Sigmoid colon (tissue), 6 donors: ENCODE measurements at regions not wholly inside any gene's neighbourhood (a gene's known extent, or its start where the extent isn't known, plus 50 kb on each side); places are given as distances from the start of the nearest gene placed in this dataset.

Experiments used
- DNase-seq: peaks from one replicate; pipeline ENCODE4 v3.0.0-alpha.2; 2019
- H3K27ac ChIP-seq, 4 donors: fragments of 200-600 bp; sonication (generic); one replicate each; pipeline ENCODE4 v1.5.1; 2016 to 2019; ENCODE audit warnings: mild to moderate bottlenecking in 1 of 4
- H3K27me3 ChIP-seq, 3 donors: fragments of 200-600 bp; sonication (generic); one replicate each; pipeline ENCODE4 v1.5.1; 2019; ENCODE audit warnings: mild to moderate bottlenecking in 1 of 3
- H3K36me3 ChIP-seq, 4 donors: fragments of 200-600 bp; sonication (generic); one replicate each; pipeline ENCODE4 v1.5.1; 2016 to 2019
- H3K4me1 ChIP-seq, 4 donors: fragments of 200-600 bp; sonication (generic); one replicate each; pipeline ENCODE4 v1.5.1; 2017 to 2019
- H3K4me3 ChIP-seq, 4 donors: fragments of 200-600 bp; sonication (generic); one replicate each; pipeline ENCODE4 v1.5.1; 2017 to 2019; ENCODE audit warnings: mild to moderate bottlenecking in 2 of 4, moderate library complexity in 1 of 4
- H3K9me3 ChIP-seq, 4 donors: fragments of 200-600 bp in 3 of 4; sonication (generic) in 3 of 4; one replicate each; pipeline versions ENCODE4 v1.5.1 to v1.6.1; 2013 to 2019
- CTCF ChIP-seq, 4 experiments: fragments of 450-650 bp in 3 of 4; fragments of 200-600 bp in 1 of 4; IDR thresholded peaks; one replicate each; pipeline ENCODE4 v1.5.1; 2016 to 2019; ENCODE audit warnings: antibody characterized with exemption in 4 of 4, mild to moderate bottlenecking in 3 of 4, moderate library complexity in 2 of 4
- EP300 ChIP-seq, 4 donors: sonication (generic); formaldehyde crosslinking; IDR thresholded peaks; one replicate each; pipeline ENCODE4 v1.6.1; 2017; ENCODE audit warnings: antibody characterized with exemption in 4 of 4
- POLR2A ChIP-seq, 2 donors: fragments of 450-650 bp; IDR thresholded peaks; one replicate each; pipeline ENCODE4 v1.6.1; 2016; ENCODE audit warnings: antibody characterized with exemption in 2 of 2, mild to moderate bottlenecking in 2 of 2, moderate library complexity in 2 of 2
- POLR2AphosphoS5 ChIP-seq, 4 donors: sonication (generic); formaldehyde crosslinking; IDR thresholded peaks; one replicate each; pipeline ENCODE4 v1.6.1; 2017; ENCODE audit warnings: antibody characterized with exemption in 4 of 4
- WGBS, 2 donors: extraction: QIAGEN DNeasy Blood & Tissue Kit; methylation state at CpG; one replicate each; pipeline ENCODE4 v1.1.7; 2013; 5-methylcytosine and 5-hydroxymethylcytosine counted together
- intact Hi-C: fragments of 100-400 bp; cut with DNase I; formaldehyde crosslinking; loops from one replicate; pipeline ENCODE4 v1.15.1; 2023
- donor health status: healthy with polysubstance abuse.
- donor health status: healthy.

DNA sequence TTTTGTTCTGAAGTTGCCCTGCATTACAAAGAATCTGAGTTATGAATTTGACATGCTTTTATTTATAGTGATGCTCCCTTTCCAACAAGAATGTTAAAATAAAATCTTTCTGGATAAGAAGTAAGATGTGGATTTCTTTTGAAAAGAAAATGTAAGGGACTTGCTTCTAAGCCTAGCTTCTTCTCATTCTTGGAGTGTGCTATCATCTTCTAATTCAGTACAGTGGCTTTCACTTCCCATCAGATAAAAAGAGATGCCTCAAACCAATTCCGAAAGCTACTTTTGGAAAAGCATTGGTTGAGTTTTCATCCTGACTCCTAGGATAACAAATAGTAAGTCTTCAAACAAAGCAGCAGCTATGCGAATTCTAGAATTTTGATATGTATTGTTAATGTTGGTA lies 197.0 kb upstream of the ZPLD1 start:
- H3K36me3 ChIP-seq = no peaks in the 10 kb centered on the region
- H3K9me3 ChIP-seq = no peaks in the 10 kb centered on the region
- TF ChIP-seq CTCF (IDR thresholded peaks at IDR 0.05) (no peak), EP300 (IDR thresholded peaks at IDR 0.05) (no peak), POLR2A (IDR thresholded peaks at IDR 0.05) (no peak), POLR2AphosphoS5 (IDR thresholded peaks at IDR 0.05) (no peak)
- H3K4me1 ChIP-seq = no peaks in the 10 kb centered on the region
- intact Hi-C loops = no loop called here
- DNase-seq = no peak
- WGBS, 2 donors = 30 to 46% methylated on average over 2 of the region's 2 CpGs
- no peaks in the 10 kb centered on the region for H3K27me3 ChIP-seq
- H3K4me3 ChIP-seq = no peak overlapping the region
- no peak overlapping the region for H3K27ac ChIP-seq

- H3K36me3 ChIP-seq = no peaks in the 10 kb centered on the region
- H3K4me1 ChIP-seq = no peaks in the 10 kb centered on the region
- H3K27me3 ChIP-seq = no peaks in the 10 kb centered on the region
- no peaks in the 10 kb centered on the region for H3K9me3 ChIP-seq
- TF ChIP-seq CTCF (IDR thresholded peaks at IDR 0.05) (no peak), POLR2AphosphoS5 (IDR thresholded peaks at IDR 0.05) (no peak), POLR2A (IDR thresholded peaks at IDR 0.05) (no peak), EP300 (IDR thresholded peaks at IDR 0.05) (no peak)
- no peak overlapping the region for H3K27ac ChIP-seq
- no peak overlapping the region for H3K4me3 ChIP-seq
- intact Hi-C loops = no loop called here
- no peak for DNase-seq
Observed at GRCh38 chr3:102238362-102238761, 196.5 kb upstream of the ZPLD1 start.

- DNase-seq = no peak
- H3K9me3 ChIP-seq = no peaks in the 10 kb centered on the region
- no peak overlapping the region for H3K4me3 ChIP-seq
- TF ChIP-seq CTCF (IDR thresholded peaks at IDR 0.05) (no peak), POLR2AphosphoS5 (IDR thresholded peaks at IDR 0.05) (peak in 3 of 4 donors; percentile 26 to 53 (median 47)), EP300 (IDR thresholded peaks at IDR 0.05) (no peak), POLR2A (IDR thresholded peaks at IDR 0.05) (no peak)
- H3K27me3 ChIP-seq = no peaks in the 10 kb centered on the region
- H3K27ac ChIP-seq = no peak overlapping the region
- intact Hi-C loops = no loop called here
- H3K4me1 ChIP-seq = no peaks in the 10 kb centered on the region
- 84 to 93% methylated on average over 1 of the region's 1 CpG for WGBS, 2 donors
- no peaks in the 10 kb centered on the region for H3K36me3 ChIP-seq
Observed at GRCh38 chr3:102240720-102241119, 194.1 kb upstream of the ZPLD1 start.

GRCh38 chr3:102248981-102249705 lies 185.7 kb upstream of the ZPLD1 start:
- Histone ChIP-seq H3K27me3 (no peaks in the 10 kb centered on the region), H3K4me3 (no peak overlapping the region), H3K36me3 (no peaks in the 10 kb centered on the region), H3K27ac (no peak overlapping the region), H3K4me1 (no peaks in the 10 kb centered on the region), H3K9me3 (no peaks in the 10 kb centered on the region)
- intact Hi-C loops = no loop called here
- no peak for TF ChIP-seq POLR2AphosphoS5 (IDR thresholded peaks at IDR 0.05)
- no peak for TF ChIP-seq POLR2A (IDR thresholded peaks at IDR 0.05)
- no peak for TF ChIP-seq CTCF (IDR thresholded peaks at IDR 0.05)
- TF ChIP-seq EP300 (IDR thresholded peaks at IDR 0.05) = no peak
- WGBS, 2 donors = 78 to 86% methylated on average over 2 of the region's 2 CpGs
- DNase-seq = no peak

DNA sequence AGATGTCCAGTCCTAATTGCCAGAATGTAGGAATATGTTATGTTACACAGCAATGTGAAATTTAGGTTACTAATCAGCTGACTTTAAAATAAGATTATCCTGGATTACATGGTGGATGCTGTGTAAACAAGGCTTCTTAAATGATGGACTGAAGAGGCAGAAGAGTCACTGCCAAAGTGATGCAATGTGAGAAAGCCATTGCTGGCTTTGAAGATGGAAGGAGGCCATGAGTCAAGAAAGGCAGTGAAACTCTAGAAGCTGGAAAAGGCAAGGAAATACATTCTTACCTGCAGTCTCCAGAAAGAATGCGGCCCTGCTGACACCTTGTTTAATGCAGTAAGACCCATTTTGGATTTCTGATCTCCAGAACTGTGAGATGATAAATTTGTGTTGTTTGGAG lies 179.1 kb upstream of the ZPLD1 start:
- H3K27ac ChIP-seq = no peak overlapping the region
- intact Hi-C loops = no loop called here
- H3K36me3 ChIP-seq = no peaks in the 10 kb centered on the region
- no peak overlapping the region for H3K4me3 ChIP-seq
- WGBS, 2 donors = 95 to 99% methylated on average over 1 of the region's 1 CpG
- no peaks in the 10 kb centered on the region for H3K4me1 ChIP-seq
- no peaks in the 10 kb centered on the region for H3K27me3 ChIP-seq
- TF ChIP-seq EP300 (IDR thresholded peaks at IDR 0.05) = no peak
- no peak for TF ChIP-seq POLR2AphosphoS5 (IDR thresholded peaks at IDR 0.05)
- H3K9me3 ChIP-seq = no peaks in the 10 kb centered on the region
- no peak for DNase-seq
